ENCODE measurements at regions not wholly inside any gene's neighbourhood (a gene's known extent, or its start where the extent isn't known, plus 50 kb on each side); places are given as distances from the start of the nearest gene placed in this dataset.

DNA sequence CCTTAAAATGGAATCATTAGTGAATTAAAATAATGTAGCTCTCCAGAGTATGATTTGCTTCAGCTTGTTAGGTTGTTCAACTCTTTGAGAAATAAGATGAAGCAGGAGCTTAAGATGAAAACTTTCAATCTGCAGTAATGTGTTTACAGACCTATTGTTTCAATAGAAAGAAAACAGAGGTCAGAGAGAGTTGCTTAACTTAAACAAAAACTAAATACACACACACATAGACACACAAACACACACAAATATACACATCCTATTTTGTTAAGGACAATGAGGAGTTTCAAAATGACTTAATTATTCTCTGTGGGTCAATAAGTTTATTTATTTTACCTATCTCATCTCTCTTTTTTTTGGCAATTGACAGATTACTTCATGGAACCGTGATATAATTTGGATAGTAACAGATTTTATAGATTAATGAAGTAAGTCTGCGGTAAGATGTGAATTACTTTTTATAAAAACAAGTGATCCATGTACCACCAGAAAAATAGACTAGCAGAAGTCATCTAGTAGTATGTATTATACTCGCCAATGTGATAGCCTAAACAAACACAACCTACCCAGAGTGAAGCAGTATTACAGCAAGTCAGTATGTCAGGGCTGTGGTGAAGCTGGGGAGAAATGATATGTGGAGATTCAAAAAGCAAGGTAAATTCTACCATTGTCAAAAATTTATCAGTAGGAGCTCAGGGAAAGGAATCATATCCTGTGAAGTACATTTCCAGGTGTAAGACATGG is 76.7 kb upstream of the DCBLD2 start:
- TF ChIP-seq, protein P1, sequence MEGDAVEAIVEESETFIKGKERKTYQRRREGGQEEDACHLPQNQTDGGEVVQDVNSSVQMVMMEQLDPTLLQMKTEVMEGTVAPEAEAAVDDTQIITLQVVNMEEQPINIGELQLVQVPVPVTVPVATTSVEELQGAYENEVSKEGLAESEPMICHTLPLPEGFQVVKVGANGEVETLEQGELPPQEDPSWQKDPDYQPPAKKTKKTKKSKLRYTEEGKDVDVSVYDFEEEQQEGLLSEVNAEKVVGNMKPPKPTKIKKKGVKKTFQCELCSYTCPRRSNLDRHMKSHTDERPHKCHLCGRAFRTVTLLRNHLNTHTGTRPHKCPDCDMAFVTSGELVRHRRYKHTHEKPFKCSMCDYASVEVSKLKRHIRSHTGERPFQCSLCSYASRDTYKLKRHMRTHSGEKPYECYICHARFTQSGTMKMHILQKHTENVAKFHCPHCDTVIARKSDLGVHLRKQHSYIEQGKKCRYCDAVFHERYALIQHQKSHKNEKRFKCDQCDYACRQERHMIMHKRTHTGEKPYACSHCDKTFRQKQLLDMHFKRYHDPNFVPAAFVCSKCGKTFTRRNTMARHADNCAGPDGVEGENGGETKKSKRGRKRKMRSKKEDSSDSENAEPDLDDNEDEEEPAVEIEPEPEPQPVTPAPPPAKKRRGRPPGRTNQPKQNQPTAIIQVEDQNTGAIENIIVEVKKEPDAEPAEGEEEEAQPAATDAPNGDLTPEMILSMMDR (IDR thresholded peaks at IDR 0.05; ENCODE audit: unreplicated experiment) = no peak
- ChIA-PET CTCF (interaction anchor here (0.6 to 1.2 kb wide), 3 partner anchors 13 to 159 kb away, joined by 3 to 4 read pairs (median 3); no protein-coding TSS in a partner anchor), POLR2A (interaction anchor here (0.7 to 1.6 kb wide), 6 partner anchors 19 to 579 kb away, joined by 3 to 4 read pairs (median 3); partner anchors contain the start of gene DCBLD2)
- intact Hi-C loops (cut with micrococcal nuclease) = no loop called here
- H3K36me3 Mint-ChIP-seq (ENCODE audit: insufficient read depth, unreplicated experiment) = no peaks in the 10 kb centered on the region
- no TSS peak for BruUV-seq (replicated peaks)
- H3K9me3 Mint-ChIP-seq (ENCODE audit: unreplicated experiment) = no peaks in the 10 kb centered on the region
- H3K4me1 Mint-ChIP-seq (ENCODE audit: insufficient read depth, unreplicated experiment) = peaks cover 12% of the 10 kb centered on the region
- no peak overlapping the region for H3K4me3 Mint-ChIP-seq (ENCODE audit: unreplicated experiment)
- H3K27ac Mint-ChIP-seq (ENCODE audit: low read depth, unreplicated experiment) = peak overlapping the region; percentile 13
- DNase-seq (ENCODE audit: unreplicated experiment) = no peak
- H3K27me3 Mint-ChIP-seq (ENCODE audit: insufficient read depth, unreplicated experiment) = no peaks in the 10 kb centered on the region

DNA sequence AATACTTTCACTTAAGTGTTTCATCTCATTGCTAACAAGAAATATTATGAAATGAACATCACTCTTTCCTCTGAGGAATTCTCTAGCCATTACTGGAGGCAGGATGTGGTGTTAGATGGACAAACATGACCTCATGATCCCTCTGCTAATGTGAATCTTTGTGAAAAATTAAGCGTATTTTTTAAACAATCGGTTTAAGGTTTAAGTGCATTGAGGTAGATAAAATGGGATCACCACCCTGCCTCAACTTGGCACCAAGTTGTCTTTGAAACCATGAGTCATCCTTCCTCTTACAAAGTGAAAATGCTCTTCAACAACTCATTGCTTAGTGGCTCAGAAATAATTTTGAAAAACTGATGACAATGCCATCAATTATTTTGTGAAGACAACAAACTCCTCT is 76.0 kb upstream of the DCBLD2 start:
- ChIA-PET POLR2A (interaction anchor here (1.1 to 1.4 kb wide), 2 partner anchors 18 to 62 kb away, joined by 3 to 4 read pairs; no protein-coding TSS in a partner anchor), CTCF (interaction anchor here (0.6 to 1.2 kb wide), 3 partner anchors 14 to 46 kb away, joined by 3 to 4 read pairs (median 3); no protein-coding TSS in a partner anchor)
- Mint-ChIP-seq H3K4me1 (ENCODE audit: insufficient read depth, unreplicated experiment) (peaks cover 17% of the 10 kb centered on the region), H3K4me3 (ENCODE audit: unreplicated experiment) (no peak overlapping the region), H3K9me3 (ENCODE audit: unreplicated experiment) (no peaks in the 10 kb centered on the region), H3K36me3 (ENCODE audit: insufficient read depth, unreplicated experiment) (no peaks in the 10 kb centered on the region), H3K27ac (ENCODE audit: low read depth, unreplicated experiment) (peak overlapping the region; percentile 13), H3K27me3 (ENCODE audit: insufficient read depth, unreplicated experiment) (no peaks in the 10 kb centered on the region)
- BruUV-seq (replicated peaks) = no TSS peak
- intact Hi-C loops (cut with micrococcal nuclease) = no loop called here
- TF ChIP-seq, protein P1 (IDR thresholded peaks at IDR 0.05; ENCODE audit: unreplicated experiment) = no peak
- peak; percentile 76 for DNase-seq (ENCODE audit: unreplicated experiment)

DNA sequence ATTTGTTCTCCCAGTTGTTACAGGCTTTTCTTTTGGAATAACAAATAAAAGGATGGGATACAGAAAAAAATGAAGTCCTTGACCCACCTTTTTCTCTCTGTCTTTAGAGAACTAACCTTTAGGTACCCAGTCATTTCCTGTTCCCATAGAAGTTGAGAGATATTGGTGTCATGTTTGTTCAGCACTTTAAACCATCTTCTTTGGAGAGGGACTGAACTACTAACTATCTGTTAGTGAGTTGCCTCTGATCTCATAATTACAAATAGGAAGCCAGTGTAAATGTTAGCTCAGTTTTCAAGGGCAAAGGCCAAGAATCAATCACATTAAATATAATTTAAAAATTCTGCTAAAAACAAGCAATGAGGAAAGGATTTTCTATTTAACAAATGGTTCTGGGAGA is 72.9 kb upstream of the DCBLD2 start:
- no TSS peak for BruUV-seq (replicated peaks)

DNA sequence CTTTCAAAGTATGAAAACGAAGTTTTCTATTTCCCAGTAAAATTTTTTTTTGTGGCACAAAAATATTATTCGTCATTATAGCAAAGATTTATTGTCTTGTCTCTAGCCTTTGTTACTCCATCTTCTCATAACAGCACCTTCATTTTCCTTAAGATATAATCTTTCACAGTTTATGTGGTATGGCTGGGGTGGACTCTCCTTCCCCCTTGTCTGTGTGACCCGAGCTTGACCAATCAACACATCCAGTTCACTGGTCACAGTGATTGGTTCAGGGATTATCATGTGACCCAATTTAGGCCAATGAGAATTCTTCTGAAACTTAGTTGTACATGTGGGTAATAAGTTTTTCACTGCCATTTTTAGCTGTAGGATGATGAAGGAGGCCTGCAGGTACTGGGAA is 71.2 kb upstream of the DCBLD2 start:
- Mint-ChIP-seq H3K27me3 (ENCODE audit: insufficient read depth, unreplicated experiment) (no peaks in the 10 kb centered on the region), H3K9me3 (ENCODE audit: unreplicated experiment) (no peaks in the 10 kb centered on the region), H3K27ac (ENCODE audit: low read depth, unreplicated experiment) (peak overlapping the region; percentile 92), H3K4me3 (ENCODE audit: unreplicated experiment) (no peak overlapping the region), H3K36me3 (ENCODE audit: insufficient read depth, unreplicated experiment) (no peaks in the 10 kb centered on the region), H3K4me1 (ENCODE audit: insufficient read depth, unreplicated experiment) (peaks cover 23% of the 10 kb centered on the region)
- ChIA-PET POLR2A (interaction anchor here (0.8 kb wide), 2 partner anchors 71 to 84 kb away, joined by 3 read pairs; partner anchors contain the start of gene DCBLD2), CTCF (interaction anchor here (0.6 to 0.8 kb wide), 2 partner anchors 9 to 742 kb away, joined by 3 to 4 read pairs; no protein-coding TSS in a partner anchor)
- intact Hi-C loops (cut with micrococcal nuclease) = no loop called here
- no peak for DNase-seq (ENCODE audit: unreplicated experiment)
- TF ChIP-seq, protein P1 (IDR thresholded peaks at IDR 0.05; ENCODE audit: unreplicated experiment) = no peak
- TSS peak; percentile 94 for BruUV-seq (replicated peaks)

More for the DNA sequence above, 72.9 kb upstream of the DCBLD2 start:
- DNase-seq (ENCODE audit: unreplicated experiment) = no peak
- intact Hi-C loops (cut with micrococcal nuclease) = no loop called here
- TF ChIP-seq, protein P1 (IDR thresholded peaks at IDR 0.05; ENCODE audit: unreplicated experiment) = no peak
- H3K27me3 Mint-ChIP-seq (ENCODE audit: insufficient read depth, unreplicated experiment) = no peaks in the 10 kb centered on the region
- peaks cover 28% of the 10 kb centered on the region for H3K4me1 Mint-ChIP-seq (ENCODE audit: insufficient read depth, unreplicated experiment)
- H3K36me3 Mint-ChIP-seq (ENCODE audit: insufficient read depth, unreplicated experiment) = no peaks in the 10 kb centered on the region
- no peaks in the 10 kb centered on the region for H3K9me3 Mint-ChIP-seq (ENCODE audit: unreplicated experiment)
- CTCF ChIA-PET = no interaction called here
- no peak overlapping the region for H3K4me3 Mint-ChIP-seq (ENCODE audit: unreplicated experiment)
- POLR2A ChIA-PET = interaction anchor here (1.3 kb wide), 1 partner anchor 9 kb away, joined by 3 read pairs; no protein-coding TSS in a partner anchor
- no peak overlapping the region for H3K27ac Mint-ChIP-seq (ENCODE audit: low read depth, unreplicated experiment)

All from MCF 10A (cell line).